Coronary artery (tissue), 2 donors: ENCODE measurements at regions not wholly inside any gene's neighbourhood (a gene's known extent, or its start where the extent isn't known, plus 50 kb on each side); places are given as distances from the start of the nearest gene placed in this dataset.

ENCODE experiments used
- DNase-seq: peaks from one replicate; pipeline ENCODE4 v3.0.0-alpha.2; 2017; ENCODE audit warnings: low spot score
- H3K27ac ChIP-seq, 2 donors: fragments of 200-600 bp; sonication (generic); one replicate each; pipeline ENCODE4 v1.5.1; 2016 to 2019
- H3K4me3 ChIP-seq: fragments of 200-600 bp; sonication (generic); 2 replicates; pipeline ENCODE4 v1.5.1; 2016; ENCODE audit warnings: mild to moderate bottlenecking, moderate library complexity
- TF ChIP-seq, protein P1 (sequence below): fragments of 200-600 bp; sonication (generic); IDR thresholded peaks from one replicate; pipeline ENCODE4 v1.5.1; 2019; ENCODE audit warnings: antibody characterized with exemption

DNA sequence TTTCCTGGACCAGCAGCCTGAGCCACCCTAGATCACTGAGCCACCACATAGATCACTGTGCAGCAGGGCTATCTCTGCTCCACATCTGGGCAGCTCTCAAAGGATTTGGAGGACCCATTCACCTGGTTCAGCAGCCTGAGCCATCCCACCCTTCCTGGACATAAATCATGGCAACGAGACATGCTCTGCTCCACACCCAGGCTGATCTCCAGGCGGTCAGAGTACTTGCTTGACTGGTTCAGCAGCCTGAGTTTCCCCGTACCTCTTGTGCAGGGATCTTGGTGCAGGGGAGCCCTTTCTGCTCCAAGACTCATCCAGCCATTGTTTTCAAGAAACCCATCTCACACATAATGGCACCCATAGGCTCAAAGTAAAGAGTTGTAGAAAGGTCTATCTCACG is 195.3 kb downstream of the LIG4 start:
- no peak for DNase-seq
- Histone ChIP-seq H3K27ac (no peak overlapping the region), H3K4me3 (no peak overlapping the region)
- TF ChIP-seq, protein P1, sequence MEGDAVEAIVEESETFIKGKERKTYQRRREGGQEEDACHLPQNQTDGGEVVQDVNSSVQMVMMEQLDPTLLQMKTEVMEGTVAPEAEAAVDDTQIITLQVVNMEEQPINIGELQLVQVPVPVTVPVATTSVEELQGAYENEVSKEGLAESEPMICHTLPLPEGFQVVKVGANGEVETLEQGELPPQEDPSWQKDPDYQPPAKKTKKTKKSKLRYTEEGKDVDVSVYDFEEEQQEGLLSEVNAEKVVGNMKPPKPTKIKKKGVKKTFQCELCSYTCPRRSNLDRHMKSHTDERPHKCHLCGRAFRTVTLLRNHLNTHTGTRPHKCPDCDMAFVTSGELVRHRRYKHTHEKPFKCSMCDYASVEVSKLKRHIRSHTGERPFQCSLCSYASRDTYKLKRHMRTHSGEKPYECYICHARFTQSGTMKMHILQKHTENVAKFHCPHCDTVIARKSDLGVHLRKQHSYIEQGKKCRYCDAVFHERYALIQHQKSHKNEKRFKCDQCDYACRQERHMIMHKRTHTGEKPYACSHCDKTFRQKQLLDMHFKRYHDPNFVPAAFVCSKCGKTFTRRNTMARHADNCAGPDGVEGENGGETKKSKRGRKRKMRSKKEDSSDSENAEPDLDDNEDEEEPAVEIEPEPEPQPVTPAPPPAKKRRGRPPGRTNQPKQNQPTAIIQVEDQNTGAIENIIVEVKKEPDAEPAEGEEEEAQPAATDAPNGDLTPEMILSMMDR, result no peak

- TF ChIP-seq, protein P1, result no peak
- Histone ChIP-seq H3K27ac (no peak overlapping the region), H3K4me3 (no peak overlapping the region)
- no peak for DNase-seq
These were observed 196.9 kb downstream of the LIG4 start for GRCh38 chr13:108018371-108018870.

GRCh38 chr13:108006619-108007018 is 208.7 kb downstream of the LIG4 start:
- no peak overlapping the region for H3K27ac ChIP-seq
- no peak overlapping the region for H3K4me3 ChIP-seq
- DNase-seq, result no peak
- TF ChIP-seq, protein P1, result no peak

GRCh38 chr13:108005231-108005630 is 210.1 kb downstream of the LIG4 start:
- Histone ChIP-seq H3K27ac (no peak overlapping the region), H3K4me3 (no peak overlapping the region)
- TF ChIP-seq, protein P1, result no peak
- DNase-seq, result no peak

DNA sequence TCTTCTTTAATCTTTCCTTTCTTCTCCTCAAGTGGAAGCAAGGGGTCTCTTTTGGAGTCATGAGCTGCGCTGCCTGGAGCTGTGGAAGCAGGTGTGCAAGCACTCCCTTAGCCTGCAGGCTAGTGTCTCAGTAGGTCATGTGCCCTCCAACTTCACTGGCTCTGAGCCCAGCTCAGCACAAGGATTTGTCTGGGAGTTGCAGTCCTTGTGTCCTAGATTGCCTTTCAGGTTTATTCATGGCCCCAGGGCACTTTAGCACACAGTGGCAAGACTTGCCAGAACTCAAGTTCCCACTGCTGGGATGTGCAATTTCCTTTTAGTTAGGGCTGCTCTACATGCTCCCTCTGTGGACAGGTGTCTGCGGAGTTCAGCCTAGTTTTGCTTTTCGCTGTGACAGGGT is 211.7 kb downstream of the LIG4 start:
- TF ChIP-seq, protein P1, result no peak
- no peak for DNase-seq
- H3K27ac ChIP-seq, result no peak overlapping the region
- H3K4me3 ChIP-seq, result no peak overlapping the region

GRCh38 chr13:108000998-108001397 is 214.3 kb downstream of the LIG4 start:
- DNase-seq, result no peak
- TF ChIP-seq, protein P1, result no peak
- Histone ChIP-seq H3K27ac (no peak overlapping the region), H3K4me3 (no peak overlapping the region)

DNA sequence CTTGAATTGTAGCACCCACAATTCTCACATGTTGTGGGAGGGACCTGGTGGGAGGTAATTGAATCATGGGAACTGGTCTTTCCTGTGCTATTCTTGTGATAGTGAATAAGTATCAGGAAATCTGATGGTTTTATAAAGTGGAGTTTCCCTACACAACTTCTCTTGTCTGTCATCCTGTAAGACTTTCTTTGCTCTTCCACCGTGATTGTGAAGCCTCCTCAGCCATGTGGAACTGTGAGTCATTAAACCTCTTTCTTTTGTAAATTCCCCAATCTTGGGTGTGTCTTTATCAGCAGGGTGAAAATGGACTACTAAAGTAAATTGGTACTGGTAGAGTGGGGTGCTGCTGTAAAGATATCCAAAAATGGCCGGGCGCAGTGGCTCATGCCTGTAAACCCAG is 215.6 kb downstream of the LIG4 start:
- TF ChIP-seq, protein P1, result no peak
- DNase-seq, result no peak
- H3K4me3 ChIP-seq, result no peak overlapping the region
- no peak overlapping the region for H3K27ac ChIP-seq
